C1 segment of cervical spinal cord (tissue), 14 donors: ENCODE measurements at regions not wholly inside any gene's neighbourhood (a gene's known extent, or its start where the extent isn't known, plus 50 kb on each side); places are given as distances from the start of the nearest gene placed in this dataset.
"Not testable (repeated sequence)": the region's sequence is repeated elsewhere in the genome, so short reads cannot be mapped to it uniquely, and the experiment has no call there.

Experiments
- DNase-seq, 14 donors: peaks; one replicate each; lab custom pipeline; 2025; lab: John Stamatoyannopoulos, UW

- no peak for DNase-seq
These were observed 94.7 kb upstream of the N4BP1 start for GRCh38 chr16:48704710-48705109.

DNA sequence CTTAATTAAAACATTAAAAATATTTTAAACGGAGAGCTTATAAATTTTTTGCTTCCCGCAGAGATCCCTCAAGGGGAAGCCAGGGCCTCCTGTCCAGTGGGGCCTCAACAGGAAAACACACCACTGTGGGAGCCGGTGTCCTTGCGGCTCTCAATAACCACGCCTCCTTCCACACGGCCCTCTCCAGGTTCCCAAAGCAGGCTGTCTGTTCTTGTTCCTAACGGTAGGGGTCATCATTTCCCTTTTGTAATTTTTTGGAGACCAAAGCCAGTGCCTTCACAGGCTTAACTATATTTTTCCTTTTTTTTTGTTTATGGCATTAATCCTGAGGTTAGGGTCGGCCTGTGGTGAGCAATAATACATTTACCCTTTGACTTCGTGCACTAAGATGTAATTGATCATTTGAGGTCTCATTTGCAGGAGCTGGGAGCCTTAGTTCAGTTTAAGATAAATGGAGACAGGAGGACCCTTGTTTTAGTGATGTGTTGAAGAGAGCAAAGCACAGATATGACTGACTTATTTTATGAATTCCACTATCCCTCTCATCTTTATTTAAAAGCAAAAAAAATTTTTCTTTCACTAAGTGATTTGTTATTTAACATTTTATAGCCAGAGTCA, 77.5 kb upstream of the N4BP1 start:
- peak in 6 of 14 donors; percentile 2 to 73 (median 6) for DNase-seq

DNA sequence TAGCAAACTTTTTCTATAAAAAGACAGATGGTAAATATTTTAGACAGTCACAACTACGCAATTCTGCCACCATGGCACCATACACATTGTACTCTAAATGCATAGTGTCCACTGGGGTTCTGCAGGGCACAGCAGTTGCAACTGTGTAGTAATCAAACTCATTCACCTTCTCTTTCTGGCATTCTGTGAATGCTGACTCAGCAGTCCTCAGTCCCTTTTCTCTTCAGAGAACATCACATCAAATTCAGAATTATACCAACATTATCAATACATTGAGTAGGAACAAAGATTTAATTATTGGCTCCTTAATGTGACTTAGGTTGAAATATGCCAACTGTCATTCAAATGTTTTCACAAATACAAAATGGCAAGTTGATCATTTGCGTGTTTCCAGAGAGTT, 74.2 kb upstream of the N4BP1 start:
- no peak for DNase-seq

- no peak for DNase-seq
These were observed 73.0 kb upstream of the N4BP1 start for GRCh38 chr16:48682971-48683370.

GRCh38 chr16:48681520-48681919, 71.5 kb upstream of the N4BP1 start:
- no peak for DNase-seq

DNA sequence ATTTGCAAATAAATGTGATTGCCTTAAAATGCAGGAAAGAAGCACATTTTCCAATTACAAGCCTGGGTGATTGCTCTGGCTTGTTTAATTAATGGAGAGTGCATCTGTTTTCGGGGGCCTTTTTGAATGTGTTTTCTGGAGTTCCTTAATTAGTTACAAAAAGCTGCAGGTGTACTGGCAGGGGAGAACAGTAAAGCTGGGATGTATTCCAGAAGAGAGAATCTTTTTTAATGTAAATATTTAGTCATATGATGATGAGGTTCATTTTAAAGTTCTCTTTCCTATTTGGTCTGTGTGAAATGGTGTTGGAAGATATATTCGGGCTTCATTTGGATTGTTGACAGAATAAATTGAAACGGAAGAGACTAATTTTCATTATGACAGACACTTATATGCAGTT, 70.9 kb upstream of the N4BP1 start:
- no peak for DNase-seq

DNA sequence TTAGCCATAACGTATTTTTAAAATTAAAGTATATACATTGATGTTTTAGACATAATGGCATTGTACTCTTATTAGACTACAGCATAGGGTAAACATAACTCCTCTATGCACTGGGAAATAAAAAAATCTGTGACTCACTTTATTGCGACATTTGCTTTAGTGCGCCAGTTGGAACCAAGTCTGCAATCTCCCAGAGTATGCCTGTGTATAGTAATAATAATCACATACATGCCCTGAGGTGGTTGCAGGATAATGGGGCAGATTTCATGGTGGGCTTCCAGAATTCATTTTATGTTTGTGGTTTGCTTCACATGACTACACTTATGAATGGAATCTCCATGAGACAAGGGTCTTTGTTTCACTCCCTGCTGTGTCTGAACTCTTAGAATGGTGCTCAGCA, 66.9 kb upstream of the N4BP1 start:
- DNase-seq, result no peak

- not testable (repeated sequence) for DNase-seq
These were observed 58.2 kb upstream of the N4BP1 start for GRCh38 chr16:48668184-48668583.

DNA sequence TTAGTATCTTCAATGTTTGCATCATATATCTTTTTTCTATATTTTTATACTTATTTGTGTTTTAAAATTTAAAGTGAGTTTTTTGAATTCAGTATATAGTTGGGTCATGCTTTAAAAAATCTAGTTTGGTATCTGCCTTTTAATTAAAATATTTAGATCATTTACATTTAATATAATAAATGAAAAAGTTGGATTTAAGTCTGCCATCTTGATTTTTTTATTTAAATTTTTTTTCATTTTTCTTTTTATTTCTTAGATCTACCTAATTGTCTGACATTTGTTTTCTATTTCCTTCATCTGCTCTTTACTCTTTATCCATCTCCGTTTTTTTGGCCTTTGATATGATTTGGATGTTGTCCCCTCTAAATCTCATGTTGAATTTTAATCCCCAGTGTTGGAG, 50.0 kb upstream of the N4BP1 start:
- DNase-seq, result no peak
